ENCODE measurements at regions not wholly inside any gene's neighbourhood (a gene's known extent, or its start where the extent isn't known, plus 50 kb on each side); places are given as distances from the start of the nearest gene placed in this dataset.

- in situ Hi-C loops (cut with MboI; ENCODE audit: low sequenced_read_pairs) (no loop called here), dilution Hi-C loops (cut with HindIII; ENCODE audit: low sequenced_read_pairs, unreplicated experiment) (no loop called here), intact Hi-C loops (cut with micrococcal nuclease) (no loop called here)
- Histone ChIP-seq H3K56ac (ENCODE audit: extremely low read depth, insufficient read depth, low read length) (no peak overlapping the region), H2BK120ac (ENCODE audit: low read depth, low read length) (no peak overlapping the region), H3K18ac (ENCODE audit: low read depth, low read length) (no peak overlapping the region), H3K27me3 (ENCODE audit: control insufficient read depth, insufficient read depth, low read length) (no peaks in the 10 kb centered on the region), H2AFZ (replicated peaks; ENCODE audit: low read length, poor library complexity) (no peak overlapping the region), H2BK15ac (ENCODE audit: low read depth, low read length) (no peak overlapping the region), H4K20me1 (ENCODE audit: insufficient read depth, low read length) (no peaks in the 10 kb centered on the region), H3K4me1 (ENCODE audit: control insufficient read depth, insufficient read depth, low read length) (no peaks in the 10 kb centered on the region; the same call in 1 of the 2 replicates), H3K14ac (replicated peaks; ENCODE audit: low read depth, low read length) (no peak overlapping the region), H3K9me3 (ENCODE audit: control insufficient read depth, insufficient read depth, low read length) (no peaks in the 10 kb centered on the region), H4K8ac (ENCODE audit: low read depth in 2 of 2, low read length in 2 of 2) (no peak overlapping the region), H3K4me2 (ENCODE audit: low read depth, low read length) (no peak overlapping the region), H2BK5ac (ENCODE audit: low read depth, low read length, poor library complexity, severe bottlenecking) (no peak overlapping the region), H2BK20ac (ENCODE audit: low read depth, low read length) (no peak overlapping the region), H4K5ac (ENCODE audit: low read depth, low read length) (no peak overlapping the region), H3K36me3 (ENCODE audit: control insufficient read depth, insufficient read depth, low read length) (no peaks in the 10 kb centered on the region), H2AK5ac (ENCODE audit: low read depth, low read length) (no peak overlapping the region), H3K27ac (ENCODE audit: insufficient read depth, low read length) (no peak overlapping the region), H3K4ac (ENCODE audit: low read depth, low read length) (no peak overlapping the region), H2AK9ac (replicated peaks; ENCODE audit: low read depth, low read length, poor library complexity) (no peak overlapping the region), H3K4me3 (ENCODE audit: insufficient read depth, low read depth, low read length) (no peak overlapping the region), H3K79me1 (ENCODE audit: low read depth in 1 of 2, low read length in 2 of 2) (no peaks in the 10 kb centered on the region), H4K91ac (ENCODE audit: insufficient read depth, low read depth, low read length) (no peak overlapping the region), H3K9me1 (ENCODE audit: insufficient read depth, low read length) (0 out of 2 replicates have a peak, but pooled peaks cover 2% of the 10 kb centered on the region), H3K9ac (ENCODE audit: low read depth, low read length) (no peak overlapping the region), H3K23ac (ENCODE audit: low read depth, low read length) (no peak overlapping the region)
- TF ChIP-seq CEBPB (IDR thresholded peaks at IDR 0.05; ENCODE audit: low read depth, low read length) (no peak), MAZ (IDR thresholded peaks at IDR 0.05; ENCODE audit: borderline replicate concordance, low read depth, low read length) (no peak), NFE2L2 (IDR thresholded peaks at IDR 0.05; ENCODE audit: low read depth, low read length) (no peak), BHLHE40 (IDR thresholded peaks at IDR 0.05; ENCODE audit: low read depth, low read length) (no peak), RAD21 (IDR thresholded peaks at IDR 0.05; ENCODE audit: low read length) (no peak), RCOR1 (IDR thresholded peaks at IDR 0.05; ENCODE audit: insufficient replicate concordance, low read length) (no peak), MXI1 (IDR thresholded peaks at IDR 0.05; ENCODE audit: borderline replicate concordance, low read depth, low read length) (no peak), FOS (IDR thresholded peaks at IDR 0.05; ENCODE audit: low read depth, low read length) (no peak), ELK1 (IDR thresholded peaks at IDR 0.05; ENCODE audit: borderline replicate concordance, low read depth, low read length) (no peak), MAFK (IDR thresholded peaks at IDR 0.05; ENCODE audit: low read depth, low read length) (no peak), CTCF (conservative IDR thresholded peaks at IDR 0.05; ENCODE audit: low read depth, low read length) (no peak)
- no peak for DNase-seq
- POLR2A ChIA-PET (ENCODE audit: unreplicated experiment), result no interaction called here
- no peak for ATAC-seq (ENCODE audit: low read depth)
- CTCF ChIA-PET, result no interaction called here
- no TSS peak for BruUV-seq (replicated peaks)
Observed at GRCh38 chr13:64909184-64909583, 2321.0 kb downstream of the PCDH9 start.
